NB4 (cell line): ENCODE measurements at regions not wholly inside any gene's neighbourhood (a gene's known extent, or its start where the extent isn't known, plus 50 kb on each side); places are given as distances from the start of the nearest gene placed in this dataset.

ENCODE experiments used
- POLR2A ChIP-seq: IDR thresholded peaks from 2 replicates; pipeline ENCODE4 v1.6.1; 2011; ENCODE audit warnings: mild to moderate bottlenecking; ENCODE audit not compliant: insufficient read length; ENCODE audit errors: extremely low read depth
- TF ChIP-seq, protein P1 (sequence below): IDR thresholded peaks from one replicate; pipeline ENCODE4 v1.5.1; 2012; ENCODE audit warnings: low read depth, low read length

DNA sequence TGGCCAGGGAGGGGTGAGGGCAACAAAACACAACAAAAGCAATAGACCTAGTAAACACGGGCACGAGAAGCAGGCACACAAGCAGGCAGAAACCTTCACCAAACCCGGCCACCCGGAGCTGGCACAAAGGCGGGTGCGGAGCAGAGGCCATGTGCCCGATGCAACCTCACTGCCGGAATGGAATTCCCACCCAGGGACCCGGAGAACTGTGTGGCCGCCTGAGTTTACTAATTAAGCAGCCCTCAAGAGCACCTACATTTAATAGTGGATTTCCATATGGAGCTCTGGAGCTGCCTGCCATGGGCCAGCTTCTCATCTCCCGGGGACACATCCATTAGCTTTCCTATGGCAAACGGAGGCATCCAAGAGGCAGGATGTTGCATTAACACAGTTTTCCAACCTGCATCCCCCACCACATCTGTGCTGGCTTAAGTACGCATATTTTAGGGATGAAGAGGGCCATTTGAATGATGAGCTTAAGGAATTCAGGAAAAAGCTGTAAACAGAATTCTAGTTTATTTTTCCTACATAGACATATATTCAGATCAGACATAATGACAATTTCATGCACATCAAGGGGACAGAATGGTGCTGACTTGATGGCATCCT lies 104.5 kb upstream of the SMIM21 start:
- TF ChIP-seq, protein P1, sequence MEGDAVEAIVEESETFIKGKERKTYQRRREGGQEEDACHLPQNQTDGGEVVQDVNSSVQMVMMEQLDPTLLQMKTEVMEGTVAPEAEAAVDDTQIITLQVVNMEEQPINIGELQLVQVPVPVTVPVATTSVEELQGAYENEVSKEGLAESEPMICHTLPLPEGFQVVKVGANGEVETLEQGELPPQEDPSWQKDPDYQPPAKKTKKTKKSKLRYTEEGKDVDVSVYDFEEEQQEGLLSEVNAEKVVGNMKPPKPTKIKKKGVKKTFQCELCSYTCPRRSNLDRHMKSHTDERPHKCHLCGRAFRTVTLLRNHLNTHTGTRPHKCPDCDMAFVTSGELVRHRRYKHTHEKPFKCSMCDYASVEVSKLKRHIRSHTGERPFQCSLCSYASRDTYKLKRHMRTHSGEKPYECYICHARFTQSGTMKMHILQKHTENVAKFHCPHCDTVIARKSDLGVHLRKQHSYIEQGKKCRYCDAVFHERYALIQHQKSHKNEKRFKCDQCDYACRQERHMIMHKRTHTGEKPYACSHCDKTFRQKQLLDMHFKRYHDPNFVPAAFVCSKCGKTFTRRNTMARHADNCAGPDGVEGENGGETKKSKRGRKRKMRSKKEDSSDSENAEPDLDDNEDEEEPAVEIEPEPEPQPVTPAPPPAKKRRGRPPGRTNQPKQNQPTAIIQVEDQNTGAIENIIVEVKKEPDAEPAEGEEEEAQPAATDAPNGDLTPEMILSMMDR: no peak
- TF ChIP-seq POLR2A: no peak
